ENCODE measurements at regions not wholly inside any gene's neighbourhood (a gene's known extent, or its start where the extent isn't known, plus 50 kb on each side); places are given as distances from the start of the nearest gene placed in this dataset.
"Not testable (repeated sequence)": the region's sequence is repeated elsewhere in the genome, so short reads cannot be mapped to it uniquely, and the experiment has no call there.

GRCh38 chr20:51958099-51959065 is 156.1 kb upstream of the SALL4 start:
- no peak for DNase-seq (ENCODE audit: low read depth in 2 of 2)

DNA sequence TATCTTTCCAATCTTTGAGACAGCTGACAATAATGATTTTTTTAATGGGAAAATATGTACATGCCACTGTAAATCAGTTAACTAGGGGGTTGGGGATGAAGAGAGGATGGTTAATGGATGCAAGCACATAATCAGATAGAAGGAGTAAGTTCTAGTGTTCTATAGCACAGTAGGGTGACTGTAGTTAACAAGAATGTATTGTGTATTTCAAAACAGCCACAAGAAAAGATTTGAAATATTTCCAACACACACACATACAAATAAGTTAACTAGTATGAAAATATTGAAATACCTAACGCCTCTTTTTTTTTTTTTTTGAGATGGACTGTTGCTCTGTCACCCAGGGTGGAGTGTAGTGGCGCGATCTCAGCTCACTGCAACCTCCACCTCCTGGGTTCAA is 153.4 kb upstream of the SALL4 start:
- DNase-seq (ENCODE audit: low read depth in 2 of 2), result no peak

DNA sequence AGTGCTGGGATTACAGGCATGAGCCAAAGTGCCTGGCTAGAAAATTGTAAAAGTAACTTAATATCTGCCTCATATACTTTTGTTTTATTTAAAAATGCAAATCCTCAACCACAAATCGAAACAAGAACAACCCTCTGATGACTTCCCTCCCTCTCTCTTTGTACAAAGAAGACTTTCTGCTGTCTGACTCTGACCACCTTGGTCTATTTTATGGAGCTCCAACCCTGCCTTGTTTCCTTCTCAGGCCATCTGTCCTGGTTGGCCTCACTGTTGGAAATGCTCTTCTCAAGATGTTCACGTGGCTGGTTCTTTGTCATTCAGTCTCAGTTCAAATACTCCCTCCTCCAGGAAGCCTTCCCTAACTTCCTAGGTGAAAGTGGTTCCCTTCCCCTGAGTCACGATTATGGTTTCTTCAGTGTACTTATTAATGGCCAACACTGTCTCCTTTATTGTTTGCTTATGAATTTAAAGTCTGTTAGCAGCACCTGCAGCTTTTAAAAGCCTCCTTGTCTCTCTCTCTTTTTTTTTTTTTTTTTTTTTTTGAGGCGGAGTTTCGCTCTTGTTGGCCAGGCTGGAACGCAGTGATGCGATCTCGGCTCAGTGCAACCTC is 151.5 kb upstream of the SALL4 start:
- DNase-seq (ENCODE audit: low read depth in 2 of 2), result no peak

DNA sequence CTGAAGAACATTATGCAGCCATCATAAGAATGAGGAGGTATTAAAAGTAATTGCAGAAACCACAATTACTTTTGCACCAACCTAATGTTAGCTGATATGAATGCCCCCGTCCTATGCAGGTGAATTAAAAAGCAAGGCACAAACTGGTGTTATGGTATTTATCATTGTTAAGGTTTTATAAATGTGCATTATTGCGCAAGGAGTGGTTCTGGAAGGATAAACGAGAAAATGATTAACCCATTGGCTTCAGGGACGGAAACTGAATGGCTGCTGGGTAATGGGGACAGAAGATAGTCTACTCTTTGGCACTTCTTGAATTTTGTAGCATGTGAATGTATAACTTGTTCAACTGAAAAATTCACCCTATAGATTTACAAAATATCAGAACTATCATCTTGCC is 148.6 kb upstream of the SALL4 start:
- DNase-seq (ENCODE audit: low read depth in 2 of 2), result no peak

- DNase-seq (ENCODE audit: low read depth in 2 of 2), result no peak
These were observed 144.3 kb upstream of the SALL4 start for GRCh38 chr20:51946586-51946985.

- DNase-seq (ENCODE audit: low read depth in 2 of 2), result no peak
These were observed 143.6 kb upstream of the SALL4 start for GRCh38 chr20:51945881-51946280.

DNA sequence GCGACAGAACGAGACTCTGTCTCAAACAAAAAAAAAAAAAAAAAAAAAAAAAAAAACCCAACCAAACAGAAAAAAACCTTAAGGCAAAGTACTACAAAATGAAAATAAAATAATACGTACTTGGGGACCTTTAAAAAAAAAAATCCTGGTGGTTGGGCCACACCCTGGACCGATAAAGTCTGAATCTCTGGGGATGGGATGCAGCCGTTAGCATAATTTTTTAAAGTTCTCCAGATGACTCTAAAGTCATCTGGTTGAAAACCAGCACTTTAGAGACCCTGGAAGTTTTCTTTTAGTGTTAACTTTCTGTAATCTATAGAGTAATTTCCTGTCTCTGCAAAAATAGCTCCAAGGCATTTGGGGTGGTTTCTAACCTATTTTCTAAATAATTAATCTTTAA is 142.9 kb upstream of the SALL4 start:
- DNase-seq (ENCODE audit: low read depth in 2 of 2), result no peak

DNA sequence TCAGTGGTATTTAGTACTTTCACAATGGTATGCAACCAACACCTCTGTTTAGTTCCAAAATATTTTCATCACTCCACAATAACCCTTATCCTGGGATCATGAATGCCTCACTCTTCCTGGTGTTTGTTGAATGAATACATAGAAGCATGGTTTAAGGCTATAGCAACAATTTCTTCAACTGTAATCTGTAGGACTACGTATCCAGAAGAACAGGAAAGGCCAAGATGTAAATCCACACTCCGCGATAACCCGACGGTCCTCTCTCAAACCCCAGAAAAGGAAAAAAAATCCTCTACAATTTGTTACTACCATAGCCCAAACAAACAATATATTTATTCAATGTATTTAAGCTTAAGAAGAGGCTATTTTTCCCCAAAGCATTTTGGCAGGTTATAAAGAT is 141.4 kb upstream of the SALL4 start:
- DNase-seq (ENCODE audit: low read depth in 2 of 2), result no peak

GRCh38 chr20:51943326-51943725 is 141.0 kb upstream of the SALL4 start:
- DNase-seq (ENCODE audit: low read depth in 2 of 2), result not testable (repeated sequence)

GRCh38 chr20:51941503-51941902 is 139.2 kb upstream of the SALL4 start:
- no peak for DNase-seq (ENCODE audit: low read depth in 2 of 2)

DNA sequence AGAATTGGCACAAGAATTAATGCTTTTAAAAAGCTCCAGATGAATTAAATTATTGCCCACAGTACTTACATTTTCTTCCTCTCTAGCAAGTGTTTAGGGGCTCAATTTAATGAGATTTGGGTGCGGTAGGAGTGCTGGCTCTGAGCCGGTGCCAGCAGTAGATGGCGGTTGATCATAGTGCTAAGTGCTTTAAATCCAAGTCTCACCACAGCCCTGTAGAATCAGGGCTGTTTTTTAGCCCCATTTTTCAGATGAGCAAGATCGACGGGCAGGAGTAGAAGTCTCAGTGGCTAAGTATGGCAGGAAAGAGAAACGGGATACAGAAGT is 136.9 kb upstream of the SALL4 start:
- DNase-seq (ENCODE audit: low read depth in 2 of 2), result no peak

- DNase-seq (ENCODE audit: low read depth in 2 of 2), result no peak
These were observed 136.4 kb upstream of the SALL4 start for GRCh38 chr20:51938559-51939258.

GRCh38 chr20:51937779-51938178 is 135.5 kb upstream of the SALL4 start:
- DNase-seq (ENCODE audit: low read depth in 2 of 2), result no peak

DNA sequence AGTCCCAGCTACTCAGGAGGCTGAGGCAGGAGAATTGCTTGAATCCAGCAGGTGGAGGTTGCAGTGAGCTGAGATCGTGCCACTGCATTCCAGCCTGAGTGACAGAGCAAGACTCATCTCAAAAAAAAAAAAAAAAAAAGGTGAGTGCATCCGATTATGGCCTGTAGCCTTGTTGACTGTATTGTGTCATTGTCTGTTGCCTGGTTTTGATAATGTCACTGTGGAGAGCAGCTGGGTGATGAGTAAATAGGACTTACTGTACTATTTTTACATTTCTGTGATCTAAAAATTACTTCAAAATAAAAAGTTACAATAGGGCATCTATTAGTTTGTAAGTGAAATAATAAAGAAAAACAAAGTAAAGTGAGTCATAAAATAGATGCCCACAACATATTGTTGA is 134.1 kb upstream of the SALL4 start:
- DNase-seq (ENCODE audit: low read depth in 2 of 2), result no peak

DNA sequence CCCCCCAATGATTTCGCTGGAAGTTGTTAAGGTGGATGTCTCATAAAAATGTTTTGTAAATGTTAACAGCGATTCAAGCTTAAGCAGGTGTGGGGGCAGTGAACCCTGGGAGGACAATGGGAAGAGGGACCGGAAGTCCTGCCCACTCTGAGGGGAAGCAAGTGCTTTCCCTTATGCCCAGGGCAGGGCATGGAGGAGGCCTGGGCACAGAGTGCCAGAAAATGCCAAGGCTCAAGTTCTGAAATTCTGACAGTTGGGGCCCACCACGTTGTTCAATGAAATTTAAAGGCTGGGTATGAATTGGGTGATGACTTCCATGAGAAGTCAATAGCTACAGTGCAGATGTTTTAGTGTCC is 132.7 kb upstream of the SALL4 start:
- no peak for DNase-seq (ENCODE audit: low read depth in 2 of 2)

DNA sequence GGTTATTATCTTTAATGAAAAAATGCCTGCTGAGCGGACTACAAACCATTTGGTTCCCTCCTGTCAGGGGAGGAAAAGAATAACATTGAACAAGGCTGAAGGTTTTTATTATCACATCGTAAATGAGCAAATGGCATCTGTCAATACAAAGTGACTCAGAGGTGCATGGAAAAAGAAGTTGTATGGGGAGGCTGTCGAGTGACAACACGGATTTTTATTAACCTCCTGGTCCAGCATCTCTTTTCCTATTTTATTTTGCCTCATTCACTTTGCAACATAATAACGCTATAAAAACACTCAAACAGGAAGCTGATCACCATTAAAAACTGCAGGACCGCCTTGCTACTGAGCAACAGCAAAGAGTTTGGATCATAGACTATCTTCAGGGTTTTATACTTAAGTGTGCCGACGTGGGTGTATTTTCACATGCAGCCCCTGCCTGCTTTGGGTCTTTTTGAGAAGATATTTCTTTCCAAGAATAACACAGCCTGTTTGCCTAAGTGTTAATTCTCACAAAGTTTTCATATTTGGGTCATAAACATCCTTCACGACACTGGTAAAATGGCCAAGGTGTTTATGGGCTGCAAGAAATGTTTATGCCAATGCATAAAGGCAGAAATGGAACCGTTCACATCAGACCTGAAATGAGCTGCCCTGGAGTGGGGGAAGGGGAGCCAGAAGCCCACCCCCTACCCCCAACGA is 132.1 kb upstream of the SALL4 start:
- no peak for DNase-seq (ENCODE audit: low read depth in 2 of 2)

DNA sequence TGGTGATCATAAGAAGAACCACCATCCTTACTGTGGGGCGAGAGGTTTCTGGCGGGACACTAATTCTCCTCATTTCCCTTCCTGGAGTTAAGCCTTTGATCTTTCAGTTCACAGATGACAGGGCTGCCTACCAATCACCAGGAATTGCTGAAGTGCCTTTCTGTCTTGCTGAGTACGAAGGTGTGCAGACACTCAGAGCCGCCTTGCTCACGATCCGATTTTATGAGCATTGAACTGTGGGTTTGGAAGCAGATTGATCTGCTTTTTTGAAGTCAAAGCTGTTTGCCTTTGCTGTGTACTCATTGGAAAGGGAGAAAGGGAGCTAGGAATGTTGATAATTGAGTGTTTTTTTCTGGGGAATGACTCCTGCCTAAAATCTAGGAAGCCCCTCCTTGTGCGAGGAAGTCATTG is 129.1 kb upstream of the SALL4 start:
- no peak for DNase-seq (ENCODE audit: low read depth in 2 of 2)

- no peak for DNase-seq (ENCODE audit: low read depth in 2 of 2)
These were observed 128.5 kb upstream of the SALL4 start for GRCh38 chr20:51930775-51931174.

DNA sequence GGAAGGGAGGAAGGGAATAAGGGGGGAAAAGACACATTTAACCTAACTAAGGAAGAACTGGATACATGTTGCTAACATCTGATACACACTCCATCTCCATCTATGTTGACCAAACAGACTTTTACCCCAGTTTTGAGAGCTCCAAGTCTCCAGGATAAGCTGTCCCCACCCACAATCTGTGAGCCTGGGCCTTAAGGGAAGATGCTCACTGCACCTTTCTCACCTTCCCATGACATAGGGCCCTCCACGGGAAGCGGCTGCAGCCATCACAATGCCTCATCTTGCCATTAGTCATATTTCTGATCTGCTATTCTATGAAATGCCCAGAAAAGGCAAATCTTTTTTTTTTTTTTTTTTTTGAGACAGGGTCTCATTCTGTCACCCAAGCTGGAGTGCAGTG is 126.6 kb upstream of the SALL4 start:
- DNase-seq (ENCODE audit: low read depth in 2 of 2), result no peak

GRCh38 chr20:51927970-51928369 is 125.6 kb upstream of the SALL4 start:
- not testable (repeated sequence) for DNase-seq (ENCODE audit: low read depth in 2 of 2)

GRCh38 chr20:51926670-51927305 is 124.5 kb upstream of the SALL4 start:
- DNase-seq (ENCODE audit: low read depth in 2 of 2), result no peak

- DNase-seq (ENCODE audit: low read depth in 2 of 2), result no peak
These were observed 122.2 kb upstream of the SALL4 start for GRCh38 chr20:51924509-51924908.

All from stimulated activated CD8-positive, alpha-beta memory T cell treated with anti-CD3 and anti-CD28 coated beads, Interleukin-2, amount 100 ng/mL, for 48 hours (primary cell).